ENCODE measurements at regions not wholly inside any gene's neighbourhood (a gene's known extent, or its start where the extent isn't known, plus 50 kb on each side); places are given as distances from the start of the nearest gene placed in this dataset.

- WGBS, 2 donors, result 32 to 52% methylated on average over 2 of the region's 2 CpGs
- DNase-seq (no peak), ATAC-seq (no peak)
- no peaks in the 10 kb centered on the region for H3K27me3 ChIP-seq
- intact Hi-C loops (cut with DNase I), result no loop called here
- H3K9me3 ChIP-seq, result peaks cover 0 to 5% (median 0%) of the 10 kb centered on the region in 3 donors
- H3K4me1 ChIP-seq, result no peaks in the 10 kb centered on the region
- no peaks in the 10 kb centered on the region for H3K36me3 ChIP-seq (replicated peaks in 1 of 2; ENCODE audit: insufficient read depth in 1 of 2, low read depth in 2 of 2)
- H3K27ac ChIP-seq, result no peak overlapping the region
- no peak for TF ChIP-seq POLR2A (IDR thresholded peaks at IDR 0.05)
- TF ChIP-seq CTCF (IDR thresholded peaks at IDR 0.05), result no peak
- no peak overlapping the region for H3K4me3 ChIP-seq
These were observed 135.1 kb upstream of the SNRPN start for GRCh38 chr15:24819680-24820079.

- Histone ChIP-seq H3K4me3 (no peak overlapping the region), H3K9me3 (no peaks in the 10 kb centered on the region), H3K36me3 (replicated peaks in 1 of 2; ENCODE audit: insufficient read depth in 1 of 2, low read depth in 2 of 2) (no peaks in the 10 kb centered on the region), H3K27ac (no peak overlapping the region), H3K4me1 (no peaks in the 10 kb centered on the region), H3K27me3 (no peaks in the 10 kb centered on the region)
- TF ChIP-seq POLR2A (IDR thresholded peaks at IDR 0.05), result no peak
- 29 to 32% methylated on average over 10 to 11 of the region's 11 CpGs for WGBS, 2 donors
- no peak for ATAC-seq
- DNase-seq, result peak in 3 of 4 donors; percentile 13 to 33 (median 22)
- intact Hi-C loops (cut with DNase I), result no loop called here
These were observed 131.3 kb upstream of the SNRPN start for GRCh38 chr15:24823473-24823872.

GRCh38 chr15:24832282-24832681 lies 122.5 kb upstream of the SNRPN start:
- DNase-seq, result no peak
- H3K27ac ChIP-seq, result no peak overlapping the region
- 66 to 71% methylated on average over 7 of the region's 7 CpGs for WGBS, 2 donors
- TF ChIP-seq CTCF (IDR thresholded peaks at IDR 0.05) (no peak), POLR2A (IDR thresholded peaks at IDR 0.05) (no peak)
- H3K36me3 ChIP-seq (replicated peaks in 1 of 2; ENCODE audit: insufficient read depth in 1 of 2, low read depth in 2 of 2), result no peaks in the 10 kb centered on the region
- H3K9me3 ChIP-seq, result no peaks in the 10 kb centered on the region
- ATAC-seq, result no peak
- H3K4me1 ChIP-seq, result no peaks in the 10 kb centered on the region
- no peak overlapping the region for H3K4me3 ChIP-seq
- intact Hi-C loops (cut with DNase I), result no loop called here
- H3K27me3 ChIP-seq, result no peaks in the 10 kb centered on the region

- Histone ChIP-seq H3K36me3 (replicated peaks in 1 of 2; ENCODE audit: insufficient read depth in 1 of 2, low read depth in 2 of 2) (no peaks in the 10 kb centered on the region), H3K9me3 (peaks cover 0 to 4% (median 0%) of the 10 kb centered on the region in 3 donors), H3K4me1 (no peaks in the 10 kb centered on the region), H3K27me3 (no peaks in the 10 kb centered on the region), H3K27ac (no peak overlapping the region), H3K4me3 (no peak overlapping the region)
- intact Hi-C loops (cut with DNase I), result no loop called here
- WGBS, 2 donors, result 50 to 57% methylated on average over 1 of the region's 1 CpG
- ATAC-seq, result no peak
- no peak for TF ChIP-seq CTCF (IDR thresholded peaks at IDR 0.05)
- TF ChIP-seq POLR2A (IDR thresholded peaks at IDR 0.05), result no peak
- DNase-seq, result no peak
These were observed 119.5 kb upstream of the SNRPN start for GRCh38 chr15:24835301-24835700.

GRCh38 chr15:24848050-24848449 lies 106.7 kb upstream of the SNRPN start:
- no peak for TF ChIP-seq POLR2A (IDR thresholded peaks at IDR 0.05)
- TF ChIP-seq CTCF (IDR thresholded peaks at IDR 0.05), result no peak

More at GRCh38 chr15:24848050-24848449, 106.7 kb upstream of the SNRPN start:
- Histone ChIP-seq H3K27ac (no peak overlapping the region), H3K36me3 (replicated peaks in 1 of 2; ENCODE audit: insufficient read depth in 1 of 2, low read depth in 2 of 2) (no peaks in the 10 kb centered on the region), H3K27me3 (no peaks in the 10 kb centered on the region), H3K4me1 (no peaks in the 10 kb centered on the region), H3K4me3 (no peak overlapping the region), H3K9me3 (no peaks in the 10 kb centered on the region)
- peak; percentile 35 for ATAC-seq
- DNase-seq, result peak; percentile 33 to 57 (median 44)
- WGBS, 2 donors, result 29 to 38% methylated on average over 21 to 27 of the region's 39 CpGs
- intact Hi-C loops (cut with DNase I), result no loop called here

Measured in body of pancreas (tissue), 4 donors.